ENCODE measurements at regions not wholly inside any gene's neighbourhood (a gene's known extent, or its start where the extent isn't known, plus 50 kb on each side); places are given as distances from the start of the nearest gene placed in this dataset.

DNA sequence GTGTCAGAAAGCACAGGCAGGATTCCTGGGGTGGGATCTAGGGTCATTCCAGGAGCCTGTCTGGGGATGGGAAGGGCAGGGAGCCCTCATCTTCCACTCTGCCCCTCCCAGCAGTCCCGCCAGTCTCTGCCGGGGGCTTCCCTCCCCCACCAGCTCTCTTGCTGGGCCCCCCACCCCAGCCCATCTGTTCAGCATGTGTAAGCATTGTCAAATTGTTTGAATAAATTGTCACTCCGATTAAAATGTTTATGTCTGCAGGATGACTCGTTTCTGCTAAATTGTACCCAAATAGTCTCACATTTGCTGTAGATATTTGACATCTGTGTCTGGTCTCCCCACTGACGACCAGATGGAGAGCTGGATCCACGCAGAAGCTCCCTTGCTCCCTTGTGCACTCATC, 257.6 kb downstream of the ANKRD60 start:
- H3K27me3 ChIP-seq (ENCODE audit: control insufficient read depth in 2 of 2, insufficient read depth in 2 of 2, low read length in 2 of 2) = no peaks in the 10 kb centered on the region

DNA sequence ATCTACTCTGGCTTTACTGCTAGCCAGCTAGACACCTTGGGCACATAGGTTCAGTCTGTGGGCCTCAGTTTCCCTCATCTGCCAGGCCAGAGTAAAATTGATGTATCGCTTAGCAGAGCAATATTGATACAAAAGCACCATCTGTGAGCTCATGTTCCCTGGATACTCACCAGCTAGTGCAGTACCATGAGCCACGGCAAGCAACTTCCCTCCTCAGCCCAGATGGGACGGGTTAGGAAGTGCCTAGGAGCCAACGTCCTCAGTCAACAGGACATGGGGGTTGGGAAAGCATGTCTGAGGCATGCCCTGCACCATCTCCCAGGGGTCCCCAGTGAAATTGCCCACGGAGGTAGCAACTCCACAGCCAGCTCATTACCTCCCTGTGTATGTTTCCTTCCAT, 258.3 kb downstream of the ANKRD60 start:
- DNase-seq (ENCODE audit: low read depth, low spot score) (no peak), FAIRE-seq (no peak)
- no TSS peak for BruUV-seq (replicated peaks)
- intact Hi-C loops (cut with micrococcal nuclease) = no loop called here
- Histone ChIP-seq H2AFZ (ENCODE audit: low read depth, low read length) (no peak overlapping the region), H3K79me2 (ENCODE audit: control insufficient read depth, insufficient read depth, low read length) (no peaks in the 10 kb centered on the region), H4K20me1 (replicated peaks; ENCODE audit: control insufficient read depth, extremely low read depth, insufficient read depth, low read length) (no peaks in the 10 kb centered on the region), H3K4me1 (ENCODE audit: control insufficient read depth, extremely low read depth, insufficient read depth, low read length) (no peaks in the 10 kb centered on the region), H3K9me3 (replicated peaks; ENCODE audit: control insufficient read depth, insufficient read depth, low read length) (no peaks in the 10 kb centered on the region), H3K27ac (ENCODE audit: insufficient read depth, low read depth, low read length) (no peak overlapping the region), H3K4me2 (ENCODE audit: insufficient read depth, low read length) (no peak overlapping the region), H3K27me3 (ENCODE audit: control insufficient read depth in 2 of 2, insufficient read depth in 2 of 2, low read length in 2 of 2) (no peaks in the 10 kb centered on the region), H3K9me1 (replicated peaks; ENCODE audit: control insufficient read depth, extremely low read depth, insufficient read depth, low read length) (no peaks in the 10 kb centered on the region), H3K9ac (replicated peaks; ENCODE audit: extremely low read depth, insufficient read depth, low read length) (no peak overlapping the region), H3K36me3 (ENCODE audit: control insufficient read depth in 2 of 2, extremely low read depth in 1 of 2, insufficient read depth in 2 of 2, low read length in 2 of 2) (no peaks in the 10 kb centered on the region), H3K4me3 (replicated peaks in 1 of 3; ENCODE audit: insufficient read depth in 1 of 3, low read depth in 1 of 3, low read length in 3 of 3) (no peak overlapping the region)
- ChIA-PET POLR2A (no interaction called here), CTCF (no interaction called here)
- no peak for TF ChIP-seq JUN (IDR thresholded peaks at IDR 0.05; ENCODE audit: borderline replicate concordance, insufficient read depth, insufficient read length, low read depth)
- no peak for TF ChIP-seq EZH2 (IDR thresholded peaks at IDR 0.05; ENCODE audit: borderline replicate concordance, low read depth, low read length, severe bottlenecking)
- no peak for TF ChIP-seq MYC (IDR thresholded peaks at IDR 0.05; ENCODE audit: low read depth, low read length)
- no peak for TF ChIP-seq GATA2 (IDR thresholded peaks at IDR 0.05; ENCODE audit: insufficient read depth, insufficient read length, low read depth, low read length)
- dilution Hi-C loops (cut with MboI; ENCODE audit: extremely low pct_ligation_motif_present, low sequenced_read_pairs) = no loop called here

More for the DNA sequence above, 257.6 kb downstream of the ANKRD60 start:
- Histone ChIP-seq H3K9me3 (replicated peaks; ENCODE audit: control insufficient read depth, insufficient read depth, low read length) (no peaks in the 10 kb centered on the region), H2AFZ (ENCODE audit: low read depth, low read length) (no peak overlapping the region), H3K9ac (replicated peaks; ENCODE audit: extremely low read depth, insufficient read depth, low read length) (no peak overlapping the region), H3K4me2 (ENCODE audit: insufficient read depth, low read length) (no peak overlapping the region), H3K79me2 (ENCODE audit: control insufficient read depth, insufficient read depth, low read length) (no peaks in the 10 kb centered on the region), H3K9me1 (replicated peaks; ENCODE audit: control insufficient read depth, extremely low read depth, insufficient read depth, low read length) (no peaks in the 10 kb centered on the region), H3K27ac (ENCODE audit: insufficient read depth, low read depth, low read length) (no peak overlapping the region), H3K36me3 (ENCODE audit: control insufficient read depth in 2 of 2, extremely low read depth in 1 of 2, insufficient read depth in 2 of 2, low read length in 2 of 2) (no peaks in the 10 kb centered on the region), H3K4me3 (replicated peaks in 1 of 3; ENCODE audit: insufficient read depth in 1 of 3, low read depth in 1 of 3, low read length in 3 of 3) (no peak overlapping the region), H4K20me1 (replicated peaks; ENCODE audit: control insufficient read depth, extremely low read depth, insufficient read depth, low read length) (no peaks in the 10 kb centered on the region), H3K4me1 (ENCODE audit: control insufficient read depth, extremely low read depth, insufficient read depth, low read length) (no peaks in the 10 kb centered on the region)
- ChIA-PET CTCF (no interaction called here), POLR2A (no interaction called here)
- BruUV-seq (replicated peaks) = no TSS peak
- FAIRE-seq = no peak
- DNase-seq (ENCODE audit: low read depth, low spot score) = no peak
- TF ChIP-seq GATA2 (IDR thresholded peaks at IDR 0.05; ENCODE audit: insufficient read depth, insufficient read length, low read depth, low read length) (no peak), EZH2 (IDR thresholded peaks at IDR 0.05; ENCODE audit: borderline replicate concordance, low read depth, low read length, severe bottlenecking) (no peak), MYC (IDR thresholded peaks at IDR 0.05; ENCODE audit: low read depth, low read length) (no peak), MAX (IDR thresholded peaks at IDR 0.05; ENCODE audit: insufficient read depth, insufficient read length) (no peak), POLR2AphosphoS5 (IDR thresholded peaks at IDR 0.05; ENCODE audit: insufficient read depth, low read depth, low read length) (no peak)
- dilution Hi-C loops (cut with MboI; ENCODE audit: extremely low pct_ligation_motif_present, low sequenced_read_pairs) = no loop called here
- intact Hi-C loops (cut with micrococcal nuclease) = no loop called here
